GM21576 (cell line): ENCODE measurements at regions not wholly inside any gene's neighbourhood (a gene's known extent, or its start where the extent isn't known, plus 50 kb on each side); places are given as distances from the start of the nearest gene placed in this dataset.
"Not testable (repeated sequence)": the region's sequence is repeated elsewhere in the genome, so short reads cannot be mapped to it uniquely, and the experiment has no call there.

ENCODE experiments used
- ATAC-seq: cut with Tn5 transposase; IDR thresholded peaks from one replicate; pipeline ENCODE4 v1.9.1; 2021; ENCODE audit warnings: mild to moderate bottlenecking, moderate library complexity; ENCODE audit not compliant: unreplicated experiment

DNA sequence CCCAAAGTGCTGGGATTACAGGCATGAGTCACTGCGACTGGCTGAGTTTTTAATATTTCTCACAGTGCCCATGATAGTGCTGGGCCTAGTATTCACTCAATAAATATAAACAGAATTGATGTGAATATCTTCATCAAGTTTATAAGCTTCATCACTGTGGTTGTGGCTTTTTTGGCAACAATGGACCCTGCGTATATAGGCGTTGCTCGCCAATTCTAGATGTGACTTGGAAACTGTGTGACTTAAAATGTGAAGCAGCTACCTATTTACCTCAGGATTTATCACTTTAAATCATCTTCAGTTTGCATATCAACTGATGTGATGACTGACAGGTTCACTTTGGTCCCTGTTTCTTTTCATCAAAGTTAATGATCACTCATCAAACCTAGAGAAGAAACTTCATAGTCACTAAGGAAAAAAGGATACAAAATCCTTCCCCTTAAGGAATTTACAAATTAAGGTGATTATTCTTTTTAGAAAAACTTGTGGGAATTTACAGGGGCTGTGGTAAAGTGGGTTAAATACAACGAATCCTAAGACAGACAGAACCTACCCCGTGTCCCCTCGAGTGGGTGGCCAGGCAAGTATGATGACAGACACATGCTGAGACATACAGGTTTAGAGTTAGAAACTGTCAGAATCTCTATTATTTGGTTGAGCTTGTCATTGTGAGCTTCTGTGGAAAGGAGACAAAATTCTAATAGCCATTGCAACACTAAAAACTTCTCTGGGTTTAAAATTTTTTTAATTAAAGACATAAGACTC lies 101.3 kb downstream of the AKAP11 start:
- no peak for ATAC-seq

DNA sequence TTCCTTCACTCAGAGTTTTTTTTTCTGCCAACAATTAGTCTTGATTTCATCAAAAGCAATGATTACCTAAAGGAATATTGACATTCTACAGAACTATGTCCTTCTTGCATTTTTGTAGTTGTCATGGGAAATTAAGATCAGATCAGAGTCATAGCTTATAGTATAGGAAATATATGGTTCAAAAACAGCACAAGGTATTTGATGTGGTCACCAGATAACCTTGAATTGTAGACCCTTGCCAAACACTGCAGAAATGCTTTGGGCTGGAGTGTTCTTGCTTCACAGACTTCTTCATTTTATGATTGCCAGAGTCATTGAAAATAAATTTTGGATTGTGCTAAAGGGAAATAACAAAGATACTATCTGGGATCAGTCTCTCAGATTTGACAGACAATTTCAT lies 103.7 kb downstream of the AKAP11 start:
- no peak for ATAC-seq

DNA sequence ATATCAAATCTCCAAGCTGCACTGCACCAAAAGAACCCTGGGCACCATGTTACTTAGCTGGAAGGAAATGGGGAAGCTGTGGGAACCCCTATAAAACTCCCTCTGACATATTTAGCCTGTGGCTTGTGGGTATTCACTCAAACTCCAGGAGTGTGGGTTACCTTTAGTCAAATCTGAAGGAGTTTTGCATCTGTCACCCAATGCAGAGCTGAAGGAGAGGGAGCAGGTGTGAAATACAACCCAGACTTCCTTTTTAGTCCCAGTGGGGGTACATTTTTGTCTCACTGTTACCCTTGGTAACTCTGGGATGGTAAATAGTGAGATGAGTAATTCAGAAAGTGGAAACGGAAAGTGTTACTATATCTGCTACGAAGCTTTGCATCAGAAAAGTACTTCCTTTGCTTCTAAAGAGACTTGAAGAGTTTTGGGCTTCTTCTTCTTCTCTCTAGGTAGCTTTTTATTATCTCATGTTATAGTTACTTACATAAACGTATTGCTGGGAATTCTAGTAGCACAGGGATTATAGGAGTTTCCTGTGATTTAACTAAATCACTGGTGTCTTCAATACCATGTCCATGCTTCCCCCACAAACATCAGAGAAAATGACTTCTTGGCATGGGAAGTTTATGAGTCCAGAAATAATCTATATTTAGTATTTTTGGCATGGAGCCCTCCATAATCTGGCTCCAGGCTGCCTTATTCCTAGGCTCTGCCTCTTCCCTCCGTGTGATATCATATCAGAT lies 105.9 kb downstream of the AKAP11 start:
- peak; percentile 75 for ATAC-seq

DNA sequence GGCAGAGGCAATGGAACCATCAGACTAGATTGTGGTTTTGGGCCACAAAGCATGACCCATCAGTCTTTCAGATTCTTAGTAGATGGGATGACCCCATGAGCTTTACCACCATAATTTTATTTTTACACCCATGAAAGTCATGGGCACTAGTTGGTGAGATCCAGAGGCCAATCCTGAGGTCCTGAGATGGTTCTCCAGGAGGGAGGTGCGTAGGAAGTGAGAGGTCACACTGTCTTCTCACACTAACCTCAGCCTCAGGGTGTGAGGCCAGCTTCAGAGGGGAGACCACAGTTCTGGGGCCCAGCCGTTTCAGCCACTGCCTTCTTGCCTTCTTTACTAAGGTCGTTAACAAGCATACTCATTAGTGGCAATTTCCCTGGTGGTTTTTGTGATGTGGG lies 106.4 kb downstream of the AKAP11 start:
- no peak for ATAC-seq

DNA sequence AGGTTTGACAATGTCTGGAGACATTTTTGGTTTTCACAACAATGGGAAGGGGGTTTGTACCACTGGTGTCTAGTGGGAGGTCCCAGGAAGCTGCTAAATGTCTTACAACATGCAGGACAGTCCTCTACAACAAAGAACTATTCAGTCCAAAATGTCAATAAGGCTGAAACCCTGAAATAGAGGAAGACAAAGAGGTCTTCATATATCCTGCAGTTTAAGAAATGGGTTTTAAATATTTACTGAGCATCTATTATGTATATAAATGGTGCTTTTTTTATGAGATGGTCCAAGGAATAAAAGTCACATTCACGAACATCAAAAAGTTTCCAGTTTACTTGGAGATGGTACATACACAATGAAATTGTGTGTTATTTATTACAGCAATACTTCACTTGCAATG lies 107.3 kb downstream of the AKAP11 start:
- ATAC-seq: no peak

DNA sequence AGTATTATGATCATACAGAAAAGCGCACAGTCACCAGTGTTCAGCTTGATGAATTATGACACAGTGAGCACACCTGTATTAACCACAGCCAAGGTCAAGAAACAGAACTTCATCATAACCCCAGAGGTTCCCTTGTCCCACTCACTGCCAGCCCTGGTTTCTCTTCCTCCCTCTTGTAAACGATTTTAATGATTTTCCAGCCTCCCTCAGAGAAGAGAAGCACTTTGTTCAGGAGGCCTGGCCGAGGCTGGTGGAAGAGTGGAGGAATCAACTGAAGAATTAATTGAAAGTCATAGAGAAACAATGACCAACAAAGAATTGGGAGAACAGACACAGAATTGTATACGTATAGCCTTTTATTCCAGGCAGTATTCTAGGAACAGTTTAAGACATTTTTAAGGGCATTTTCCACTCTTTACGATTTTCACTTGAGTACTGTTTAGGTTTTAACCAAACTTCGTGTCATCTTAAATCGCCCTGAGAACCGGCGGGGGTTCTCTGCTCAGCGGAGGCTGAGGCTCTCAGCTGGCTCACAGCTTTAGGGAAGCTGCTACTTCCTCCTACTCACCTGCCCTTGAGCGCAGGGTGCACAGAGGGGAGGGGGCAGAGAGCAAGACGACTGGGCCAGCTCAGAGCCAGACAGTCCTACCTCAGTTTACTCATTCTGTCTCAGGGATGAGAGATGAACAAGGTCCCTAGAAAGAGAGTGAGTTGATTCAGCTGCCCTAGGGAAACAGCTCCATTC lies 108.6 kb downstream of the AKAP11 start:
- ATAC-seq: peak; percentile 54

DNA sequence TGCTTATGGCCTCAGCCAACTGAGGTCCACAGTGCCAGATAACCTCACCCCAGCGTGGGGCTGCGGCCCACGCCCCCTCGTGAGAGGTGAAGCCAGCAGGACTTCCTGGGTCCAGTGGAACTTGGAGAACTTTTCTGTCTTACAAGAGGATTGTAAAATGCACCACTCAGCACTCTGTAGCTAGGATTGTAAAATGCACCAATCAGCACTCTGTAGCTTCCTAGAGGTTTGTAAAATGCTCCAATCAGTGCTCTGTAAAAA lies 109.1 kb downstream of the AKAP11 start:
- ATAC-seq: no peak

DNA sequence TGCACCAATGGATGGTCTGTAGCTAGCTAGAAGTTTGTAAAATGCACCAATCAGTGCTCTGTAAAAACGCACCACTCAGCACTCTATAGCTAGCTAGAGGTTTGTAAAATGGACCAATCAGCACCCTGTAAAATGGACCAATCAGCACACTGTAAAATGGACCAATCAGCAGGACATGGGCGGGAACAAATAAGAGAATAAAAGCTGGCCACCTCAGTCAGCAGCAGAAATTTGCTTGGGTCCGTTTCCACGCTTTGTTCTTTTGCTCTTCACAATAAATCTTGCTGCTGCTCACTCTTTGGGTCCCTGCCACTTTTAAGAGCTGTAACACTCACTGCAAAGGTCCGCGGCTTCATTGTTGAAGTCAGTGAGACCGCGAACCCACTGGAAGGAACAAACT lies 109.5 kb downstream of the AKAP11 start:
- ATAC-seq: not testable (repeated sequence)

DNA sequence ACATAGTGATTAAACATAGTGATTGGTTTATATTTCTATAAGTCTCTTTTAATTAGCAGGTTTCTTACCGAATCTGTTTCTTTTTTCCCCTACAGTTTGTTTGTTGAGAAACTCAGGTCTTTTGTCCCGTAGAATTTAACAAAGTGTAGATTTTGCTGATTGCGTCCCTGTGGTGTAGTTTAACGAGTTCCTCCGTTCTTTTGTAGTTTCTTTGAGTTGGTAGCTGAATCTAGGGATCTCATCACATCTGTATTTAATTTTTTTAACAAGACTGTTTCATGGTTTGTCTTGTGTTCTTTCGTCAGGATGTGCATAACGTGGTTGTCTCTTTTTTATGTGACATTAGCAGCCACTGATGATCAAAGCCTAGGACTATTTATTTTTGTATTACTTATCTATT lies 111.1 kb downstream of the AKAP11 start:
- no peak for ATAC-seq

DNA sequence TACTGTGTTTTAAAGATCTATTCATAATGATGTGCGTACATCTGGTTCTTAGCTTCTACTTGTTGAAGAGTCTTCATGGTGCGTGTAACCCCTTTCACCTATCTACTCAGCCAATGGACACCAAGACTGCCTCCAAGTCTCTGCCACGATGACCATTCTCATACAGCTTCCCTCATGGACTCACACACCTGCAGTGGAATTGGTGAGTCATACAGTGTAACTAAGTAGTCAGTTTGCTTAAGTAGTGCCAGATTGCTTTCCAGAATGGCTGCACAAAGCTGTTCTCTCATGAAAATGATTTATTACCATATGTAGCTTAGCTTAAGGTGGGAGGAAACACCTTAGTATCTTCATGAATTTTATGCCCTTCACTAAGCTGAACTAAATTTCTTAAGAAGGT lies 112.3 kb downstream of the AKAP11 start:
- ATAC-seq: no peak

DNA sequence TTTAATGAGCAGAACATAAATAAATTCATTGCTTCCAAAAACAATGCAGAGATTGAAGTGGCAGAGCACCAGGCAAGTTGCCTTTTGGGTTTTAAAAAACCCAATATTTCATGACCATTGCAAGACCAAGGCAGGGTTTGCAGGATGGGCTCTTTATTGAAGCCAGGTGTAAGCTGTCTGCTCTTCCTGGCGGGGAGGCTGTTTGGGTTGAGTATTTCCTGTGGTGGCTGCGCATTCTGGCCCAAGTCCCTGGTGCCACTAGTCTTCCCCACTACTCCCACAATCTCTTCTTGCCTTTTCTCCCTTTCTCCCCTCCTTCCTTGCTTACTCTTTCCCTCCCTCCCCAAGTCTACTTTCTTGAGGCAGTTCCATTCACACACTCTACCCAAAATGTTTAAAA lies 116.4 kb downstream of the AKAP11 start:
- no peak for ATAC-seq

DNA sequence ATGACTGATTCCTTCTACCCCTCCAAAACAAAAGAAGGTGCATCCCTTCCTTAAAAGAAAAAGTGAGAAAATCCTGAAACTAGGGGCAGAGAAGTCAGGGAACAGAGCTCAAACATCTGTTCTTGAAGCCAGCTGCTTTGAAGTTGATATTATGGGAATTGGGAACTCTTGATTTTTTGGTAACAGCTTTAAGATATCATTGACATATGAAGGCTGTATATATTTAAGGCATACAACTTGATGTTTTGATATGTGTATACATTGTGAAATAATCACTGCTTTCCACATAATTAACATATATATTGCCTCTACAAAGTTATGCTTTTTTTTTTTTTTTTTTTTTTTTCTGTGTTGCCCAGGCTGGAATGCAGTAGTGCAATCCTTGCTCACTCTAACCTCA lies 117.1 kb downstream of the AKAP11 start:
- no peak for ATAC-seq

DNA sequence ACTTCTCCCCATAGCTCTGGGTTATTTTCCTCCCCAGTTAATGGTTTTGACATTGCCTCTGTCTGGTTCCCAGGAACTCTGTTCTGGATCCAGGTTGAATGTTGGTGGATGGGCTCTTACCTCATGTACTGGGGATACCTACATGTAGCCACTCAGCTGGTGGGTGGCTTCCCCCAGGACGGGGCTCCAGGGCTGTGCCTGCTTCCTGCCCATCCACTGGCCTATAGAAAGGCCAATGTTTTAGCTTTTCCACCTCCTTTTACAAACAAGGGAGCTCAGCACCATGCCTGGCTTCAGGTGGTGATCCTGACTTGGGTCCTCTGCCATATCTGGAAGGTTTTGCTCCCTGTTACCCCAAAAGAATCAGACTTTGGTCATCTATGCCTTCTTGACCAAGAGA lies 120.2 kb downstream of the AKAP11 start:
- ATAC-seq: no peak

DNA sequence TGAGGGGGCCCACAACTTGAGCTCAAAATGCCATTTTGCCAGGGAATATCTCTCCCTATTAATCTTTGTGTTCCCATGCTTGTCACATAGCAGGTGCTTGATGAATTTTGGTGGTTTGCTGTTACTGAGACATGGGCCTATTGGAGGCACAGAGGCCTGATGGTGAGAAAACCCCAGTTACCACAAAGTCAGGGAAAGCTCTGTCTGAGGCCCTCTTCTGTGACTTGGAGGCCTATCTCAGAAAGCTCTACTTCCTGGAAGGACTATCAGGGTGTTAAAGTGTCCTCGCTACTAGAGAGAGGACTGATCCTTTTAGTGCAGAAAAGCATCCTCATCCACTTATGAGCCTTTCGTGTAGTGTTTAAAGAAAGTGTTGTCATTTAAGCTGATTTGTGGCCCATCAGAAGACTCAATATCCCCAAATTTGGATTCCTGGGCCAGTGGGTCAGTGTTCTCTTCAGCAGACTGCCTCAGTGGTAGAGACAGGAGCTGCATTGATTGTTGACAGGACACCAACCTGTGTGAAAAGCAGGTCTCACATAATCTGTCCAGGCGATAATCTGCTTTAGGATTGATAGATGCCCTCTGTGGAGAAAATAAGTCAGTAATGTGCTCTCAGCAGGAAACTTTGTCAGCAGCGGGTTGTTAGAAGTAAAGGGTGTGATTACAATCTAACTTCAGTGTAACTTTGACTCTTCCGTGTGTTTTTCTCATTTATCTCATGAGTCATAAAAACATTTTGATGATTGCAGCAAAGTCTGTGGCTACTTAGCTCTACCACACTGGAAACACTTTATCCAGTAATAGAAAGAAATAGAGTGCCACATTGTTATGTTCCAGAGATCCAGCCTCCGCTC lies 121.0 kb downstream of the AKAP11 start:
- ATAC-seq: no peak

DNA sequence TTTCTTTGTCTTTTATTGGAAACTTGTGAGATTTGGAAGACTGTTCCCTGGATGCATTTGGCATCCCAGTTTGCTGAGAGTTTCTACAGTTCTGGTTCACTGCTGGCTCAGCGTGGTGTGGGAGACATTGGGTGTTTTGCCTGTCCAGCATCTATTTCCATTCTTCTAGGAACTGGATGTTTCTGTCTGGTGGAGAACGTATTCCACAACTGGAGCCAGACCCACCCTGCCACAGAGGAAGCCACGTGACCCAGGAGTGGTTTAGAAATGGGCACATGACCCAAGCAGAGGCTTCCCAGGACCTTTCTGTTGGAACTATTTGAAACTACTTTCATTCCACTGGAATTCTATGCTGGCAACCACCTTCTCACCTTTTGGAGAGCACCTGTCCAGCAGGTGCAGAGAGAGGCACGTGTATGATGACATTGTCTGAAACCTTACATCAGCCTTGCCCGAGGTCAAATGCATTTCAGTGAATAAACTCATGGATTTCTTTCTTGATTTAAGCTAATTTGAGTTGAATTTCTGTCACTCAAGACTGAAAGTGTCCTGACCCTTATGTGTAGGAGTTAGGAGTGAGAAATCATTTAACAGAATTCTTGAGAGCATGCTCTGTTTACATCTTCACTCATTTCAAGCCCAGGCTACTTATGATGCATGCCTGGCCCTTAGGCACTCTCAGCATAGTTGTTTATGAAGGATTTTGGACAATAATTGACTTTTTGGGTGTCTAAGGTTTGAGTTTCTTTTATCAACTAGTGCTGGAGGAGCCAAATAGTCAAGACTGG lies 121.8 kb downstream of the AKAP11 start:
- ATAC-seq: no peak

DNA sequence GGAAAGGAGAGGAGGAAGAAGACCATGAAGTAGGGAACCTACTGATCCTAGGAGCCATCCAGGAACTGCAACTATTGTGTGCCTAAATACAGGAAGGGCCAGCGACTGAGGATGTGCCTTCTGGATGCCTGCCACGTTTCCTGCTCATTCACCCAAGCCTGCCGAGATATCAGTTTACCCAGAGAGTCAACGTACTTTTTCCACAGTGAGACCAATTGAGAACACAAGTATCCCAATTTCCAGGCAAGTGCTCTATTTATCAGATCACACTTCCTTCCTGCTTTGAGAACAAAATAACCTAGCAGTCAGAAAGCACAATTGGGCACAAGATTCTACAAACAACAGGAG lies 122.4 kb downstream of the AKAP11 start:
- no peak for ATAC-seq

DNA sequence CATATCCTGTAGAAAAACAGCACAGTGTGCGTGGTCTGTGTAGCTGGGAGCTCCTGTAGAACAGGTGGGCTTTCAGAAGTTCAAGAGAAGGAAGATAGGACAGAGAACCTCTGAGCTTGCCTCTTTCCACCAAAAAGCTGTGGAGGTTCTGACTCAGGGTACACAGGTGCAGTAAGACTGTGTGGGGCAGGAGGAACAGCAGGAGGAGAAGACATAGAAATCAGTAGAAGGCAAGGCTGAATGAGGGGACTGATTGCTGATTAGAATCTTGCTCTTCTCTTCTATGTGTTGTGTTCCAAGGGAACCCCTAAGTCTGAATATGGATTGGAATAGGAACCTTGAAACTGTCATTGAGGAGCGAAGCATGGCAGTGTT lies 122.7 kb downstream of the AKAP11 start:
- ATAC-seq: no peak

DNA sequence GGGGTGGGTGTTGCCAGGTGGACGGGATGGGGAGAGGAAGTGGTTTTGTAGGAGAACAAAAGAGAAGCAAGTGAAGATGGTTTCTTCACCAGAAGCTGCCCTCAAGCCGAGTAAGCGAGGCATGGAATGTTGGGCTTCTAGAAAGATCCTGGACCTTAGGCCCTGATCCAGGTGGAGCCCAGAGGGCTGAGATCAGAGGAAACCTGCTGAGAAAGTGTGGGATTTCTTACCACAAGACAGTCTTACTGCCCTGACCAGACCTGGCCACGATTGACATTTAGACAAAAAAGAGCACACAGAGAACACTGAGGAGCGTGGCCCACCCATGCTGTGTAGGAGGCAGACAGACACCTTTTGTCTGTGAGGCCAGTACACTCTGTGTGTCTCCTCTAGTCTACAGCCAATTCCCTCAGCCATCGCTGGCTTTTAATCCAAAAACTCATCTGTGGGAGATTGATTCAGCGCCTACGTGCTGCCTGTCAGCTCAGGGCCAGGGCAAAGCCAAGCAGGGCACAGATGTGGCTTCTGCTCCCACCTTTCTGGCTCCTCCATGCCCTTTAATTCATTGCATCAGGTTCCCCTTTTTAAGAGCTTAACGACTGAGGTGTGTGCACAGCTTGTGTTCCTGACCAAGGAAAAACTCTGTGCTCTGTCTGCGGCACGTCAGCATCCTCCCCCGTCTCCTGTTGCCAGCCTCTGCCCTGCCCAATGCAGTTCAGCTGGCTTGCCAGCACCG lies 123.3 kb downstream of the AKAP11 start:
- ATAC-seq: no peak

DNA sequence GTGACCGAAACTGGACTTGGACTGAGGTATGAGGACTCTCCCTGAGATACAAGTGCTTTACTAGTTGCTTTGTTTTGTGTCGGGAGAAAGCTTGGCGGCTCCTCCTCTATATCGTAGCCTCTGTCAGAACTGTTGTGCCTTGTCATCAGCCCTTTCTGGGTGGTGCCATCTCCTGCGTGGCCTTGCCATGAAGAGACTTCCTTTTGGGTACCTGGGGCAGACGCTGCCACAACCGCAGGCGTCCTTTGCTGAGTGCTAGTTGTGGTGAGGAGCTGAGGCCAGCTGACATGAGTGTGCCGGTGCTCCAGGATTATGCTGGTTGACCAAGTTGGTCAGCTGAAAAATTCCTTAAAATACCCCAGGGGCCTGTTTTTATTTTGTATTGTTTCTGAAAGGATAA lies 124.5 kb downstream of the AKAP11 start:
- ATAC-seq: no peak
